IMR-90 (cell line): ENCODE measurements at regions not wholly inside any gene's neighbourhood (a gene's known extent, or its start where the extent isn't known, plus 50 kb on each side); places are given as distances from the start of the nearest gene placed in this dataset.
"Not testable (repeated sequence)": the region's sequence is repeated elsewhere in the genome, so short reads cannot be mapped to it uniquely, and the experiment has no call there.

ENCODE experiments used
- BHLHE40 ChIP-seq: fragments of 150-350 bp; IDR thresholded peaks from 2 replicates; pipeline ENCODE4 v1.6.1; 2016; ENCODE audit warnings: mild to moderate bottlenecking, low read depth, low read length
- CTCF ChIP-seq: conservative IDR thresholded peaks from 2 replicates; pipeline ENCODE4 v1.5.1; 2012; ENCODE audit warnings: mild to moderate bottlenecking, low read depth, low read length, improper control_type of control experiment
- MAFK ChIP-seq: IDR thresholded peaks from 2 replicates; pipeline ENCODE4 v1.6.1; 2012; ENCODE audit warnings: low read depth, low read length, improper control_type of control experiment
- MXI1 ChIP-seq: IDR thresholded peaks from 2 replicates; pipeline ENCODE4 v1.6.1; 2012; ENCODE audit warnings: low read depth, mild to moderate bottlenecking, low read length, moderate library complexity, borderline replicate concordance
- POLR2A ChIP-seq: IDR thresholded peaks from 2 replicates; pipeline ENCODE4 v1.6.1; 2012; ENCODE audit warnings: mild to moderate bottlenecking, low read depth, low read length
- RCOR1 ChIP-seq: IDR thresholded peaks from 2 replicates; pipeline ENCODE4 v1.6.1; 2012; ENCODE audit warnings: mild to moderate bottlenecking, low read length, improper control_type of control experiment; ENCODE audit not compliant: insufficient replicate concordance
- USF2 ChIP-seq: fragments of 150-350 bp; IDR thresholded peaks from 2 replicates; pipeline ENCODE4 v1.6.1; 2017; ENCODE audit warnings: mild to moderate bottlenecking, antibody characterized with exemption, low read length, low read depth

GRCh38 chr12:86944197-86944819 lies 688.1 kb upstream of the MGAT4C start:
- not testable (repeated sequence) for TF ChIP-seq CTCF, POLR2A, BHLHE40, MAFK, USF2, RCOR1, MXI1
